GM19397 (cell line): ENCODE measurements at regions not wholly inside any gene's neighbourhood (a gene's known extent, or its start where the extent isn't known, plus 50 kb on each side); places are given as distances from the start of the nearest gene placed in this dataset.

ENCODE experiments used
- ATAC-seq: cut with Tn5 transposase; IDR thresholded peaks from one replicate; pipeline ENCODE4 v1.9.1; 2021; ENCODE audit warnings: mild to moderate bottlenecking, moderate library complexity; ENCODE audit not compliant: unreplicated experiment

GRCh38 chr5:57598097-57598496 is 115.5 kb upstream of the ACTBL2 start:
- ATAC-seq = no peak

DNA sequence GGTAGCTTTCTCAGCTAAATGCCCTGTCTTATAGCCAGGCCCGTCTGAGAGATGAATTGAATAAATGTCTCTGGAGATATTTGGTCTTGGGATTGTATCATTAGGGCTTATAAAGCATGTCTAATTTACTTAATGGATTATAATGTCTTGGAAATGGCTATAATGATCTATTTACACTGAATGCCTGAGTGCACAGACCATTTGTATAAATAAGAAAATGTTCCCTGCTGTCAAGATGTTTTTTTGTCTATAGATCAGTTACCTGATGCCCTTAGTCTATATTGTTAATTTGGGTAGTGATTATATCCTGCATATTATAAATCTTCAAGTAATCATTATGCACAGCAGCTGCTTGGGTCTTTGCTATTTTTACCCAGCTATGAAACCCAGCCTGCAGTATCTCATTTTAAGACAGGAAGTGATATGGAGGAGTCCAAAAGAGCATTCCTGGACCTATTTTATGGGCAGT is 112.9 kb upstream of the ACTBL2 start:
- no peak for ATAC-seq

DNA sequence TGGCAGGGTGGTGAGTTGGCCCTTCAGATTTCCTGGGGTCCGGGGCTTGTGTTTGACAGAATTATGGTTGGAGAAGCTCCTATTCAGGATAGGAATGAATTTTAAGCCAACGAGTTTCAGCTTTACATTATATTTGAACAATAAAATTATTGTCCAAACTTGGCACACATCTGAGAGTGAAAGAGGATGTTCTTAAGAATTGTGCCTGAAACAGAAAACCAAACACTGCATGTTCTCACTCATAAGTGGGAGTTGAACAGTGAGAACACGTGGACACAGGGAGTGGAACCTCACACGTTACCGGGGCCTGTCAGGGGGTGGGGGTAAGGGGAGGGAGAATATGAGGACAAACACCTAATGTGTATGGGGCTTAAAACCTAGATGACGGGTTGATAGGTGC is 111.8 kb upstream of the ACTBL2 start:
- no peak for ATAC-seq

GRCh38 chr5:57592236-57592635 is 109.6 kb upstream of the ACTBL2 start:
- no peak for ATAC-seq

GRCh38 chr5:57586649-57587048 is 104.0 kb upstream of the ACTBL2 start:
- no peak for ATAC-seq

- no peak for ATAC-seq
These were observed 100.0 kb upstream of the ACTBL2 start for GRCh38 chr5:57582578-57583070.

GRCh38 chr5:57581772-57582171 is 99.2 kb upstream of the ACTBL2 start:
- no peak for ATAC-seq

GRCh38 chr5:57581222-57581621 is 98.6 kb upstream of the ACTBL2 start:
- no peak for ATAC-seq

GRCh38 chr5:57577432-57578175 is 95.0 kb upstream of the ACTBL2 start:
- ATAC-seq = no peak

- ATAC-seq = no peak
These were observed 93.7 kb upstream of the ACTBL2 start for GRCh38 chr5:57576317-57576716.

GRCh38 chr5:57575839-57576238 is 93.2 kb upstream of the ACTBL2 start:
- no peak for ATAC-seq

GRCh38 chr5:57572461-57572860 is 89.8 kb upstream of the ACTBL2 start:
- no peak for ATAC-seq

GRCh38 chr5:57569601-57570000 is 87.0 kb upstream of the ACTBL2 start:
- ATAC-seq = no peak

DNA sequence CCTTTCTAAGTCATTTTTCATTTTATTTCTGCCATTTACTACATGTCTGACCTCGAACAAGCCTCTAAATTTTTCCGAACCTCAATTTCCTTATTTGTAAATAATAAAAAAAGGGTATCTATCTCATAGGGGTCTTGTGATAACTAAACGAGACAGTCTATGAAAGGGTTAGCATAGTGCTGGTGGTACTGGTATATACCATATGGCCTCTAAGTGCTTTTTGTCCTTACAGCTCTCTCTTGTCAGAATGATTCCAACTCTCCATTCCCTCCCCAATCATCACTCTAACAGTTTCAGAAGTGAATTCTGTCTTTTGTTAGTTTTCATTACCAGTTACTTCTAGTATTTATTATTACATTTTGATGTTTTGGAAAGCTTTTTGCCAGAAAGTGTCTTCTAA is 85.5 kb upstream of the ACTBL2 start:
- ATAC-seq = no peak

DNA sequence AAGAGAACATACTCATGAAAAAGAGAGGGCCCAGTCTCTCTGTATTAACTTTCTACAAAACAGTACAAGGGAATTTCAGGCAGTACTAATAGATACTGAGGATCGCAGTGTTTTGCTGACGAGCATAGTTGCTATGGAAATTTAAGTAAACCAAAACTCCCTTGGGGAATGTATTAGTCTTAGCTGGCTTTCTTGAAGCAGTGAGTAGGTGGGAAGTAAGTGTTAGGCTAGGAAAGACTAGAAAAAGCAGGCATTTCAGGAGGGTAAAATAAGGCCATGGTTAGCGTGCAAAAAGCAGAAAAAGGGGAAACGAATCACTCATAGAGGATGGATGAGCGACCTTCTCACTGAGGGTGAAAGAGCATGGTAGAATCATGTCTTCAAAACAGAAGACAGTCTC is 84.3 kb upstream of the ACTBL2 start:
- ATAC-seq = no peak

GRCh38 chr5:57561231-57561842 is 78.7 kb upstream of the ACTBL2 start:
- no peak for ATAC-seq

- no peak for ATAC-seq
These were observed 76.6 kb upstream of the ACTBL2 start for GRCh38 chr5:57559110-57559635.

DNA sequence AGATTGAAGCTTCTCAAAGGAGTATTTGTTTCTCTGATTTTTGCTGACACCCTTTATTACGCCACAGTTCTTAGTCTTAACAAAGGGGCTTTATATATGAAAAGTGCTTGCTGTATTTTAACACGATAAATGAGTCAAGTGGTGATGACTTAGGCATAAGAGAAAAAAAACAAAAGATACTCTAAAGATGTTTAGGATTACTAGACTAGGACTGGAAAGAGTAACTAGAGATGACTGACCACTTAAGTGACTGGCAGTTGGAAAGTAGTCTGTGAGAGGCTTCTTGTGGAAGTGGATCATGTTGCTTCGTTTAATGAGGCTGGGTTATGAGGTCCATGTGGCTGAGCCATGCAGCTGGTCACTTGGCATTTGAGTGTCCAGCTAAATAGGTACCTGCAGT is 69.4 kb upstream of the ACTBL2 start:
- no peak for ATAC-seq

DNA sequence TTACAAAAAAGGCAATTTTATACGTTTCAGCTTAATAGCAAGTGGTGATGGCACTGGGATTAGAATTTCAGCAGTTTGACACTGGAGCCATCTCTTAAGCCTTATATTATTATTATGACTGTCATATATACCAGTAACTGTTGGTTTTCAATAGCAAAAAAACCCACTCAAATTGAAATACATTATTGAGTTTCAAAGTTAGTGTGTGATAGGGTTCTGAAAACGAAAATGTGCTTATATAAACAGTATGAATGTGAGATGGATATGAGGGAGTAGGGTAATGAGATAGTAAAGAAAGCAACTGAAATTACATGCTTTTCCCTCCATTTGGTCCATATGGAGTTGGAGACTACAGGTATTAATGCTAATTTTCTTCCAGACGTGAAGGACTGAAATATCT is 68.6 kb upstream of the ACTBL2 start:
- no peak for ATAC-seq

GRCh38 chr5:57550132-57550531 is 67.5 kb upstream of the ACTBL2 start:
- ATAC-seq = no peak

- ATAC-seq = no peak
These were observed 67.0 kb upstream of the ACTBL2 start for GRCh38 chr5:57549566-57549965.

DNA sequence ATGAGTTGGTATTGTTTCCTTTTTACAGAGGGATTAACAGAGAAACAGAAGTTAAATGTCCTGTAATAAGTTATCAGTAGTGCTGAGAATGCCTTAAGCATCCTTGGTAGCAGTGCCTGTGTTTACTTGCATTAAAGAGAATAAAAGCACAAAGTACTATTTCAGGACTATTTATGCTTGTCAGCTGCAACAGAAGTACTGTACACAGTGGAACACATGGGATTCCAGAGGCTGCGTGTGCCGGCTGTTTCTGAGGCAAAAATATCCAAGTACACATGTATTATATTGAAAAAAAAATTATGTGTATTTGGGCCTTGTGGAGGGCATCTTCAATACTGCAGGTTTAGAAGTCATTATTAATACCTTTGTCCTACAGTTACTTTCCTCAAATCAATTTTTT is 58.2 kb upstream of the ACTBL2 start:
- no peak for ATAC-seq
